Right cardiac atrium (tissue), 5 donors: ENCODE measurements at regions not wholly inside any gene's neighbourhood (a gene's known extent, or its start where the extent isn't known, plus 50 kb on each side); places are given as distances from the start of the nearest gene placed in this dataset.

Experiments used
- ATAC-seq, 2 donors: fragments of 200-7000 bp; cut with Tn5 transposase; one replicate each; pipeline versions ENCODE4 v1.8.0 to v1.9.1; 2020; ENCODE audit warnings: moderate library complexity in 2 of 2, mild to moderate bottlenecking in 1 of 2
- DNase-seq, 3 donors: peaks; one replicate each; pipeline ENCODE4 v3.0.0-alpha.2; 2020
- H3K27ac ChIP-seq: one replicate; pipeline ENCODE4 v1.5.1; 2013; ENCODE audit warnings: mild to moderate bottlenecking, low read length, control low read depth, moderate library complexity
- H3K27me3 ChIP-seq: one replicate; pipeline ENCODE4 v1.6.1; 2013; ENCODE audit not compliant: control insufficient read depth, insufficient read depth
- H3K4me1 ChIP-seq: one replicate; pipeline ENCODE4 v1.6.1; 2013; ENCODE audit warnings: low read length; ENCODE audit not compliant: control insufficient read depth, insufficient read depth
- H3K4me3 ChIP-seq: one replicate; pipeline ENCODE4 v1.5.1; 2013; ENCODE audit warnings: low read length, control low read depth
- H3K9me3 ChIP-seq: one replicate; pipeline ENCODE4 v1.6.1; 2013; ENCODE audit warnings: low read length; ENCODE audit not compliant: control insufficient read depth
- WGBS: extraction: QIAGEN DNeasy Blood & Tissue Kit; methylation state at CpG from one replicate; pipeline ENCODE4 v1.1.7; 2013; 5-methylcytosine and 5-hydroxymethylcytosine counted together
- intact Hi-C, 4 donors: fragments of 100-400 bp; cut with DNase I; formaldehyde crosslinking; loops; one replicate each; pipeline versions ENCODE4 v1.11.0 to v1.14.0; 2022 to 2023
- donor health status: healthy with polysubstance abuse.
- donor health status: DM: no; HTN: yes; CAD: no.
- donor health status: DM: no; HTN: no; CAD: no.
- donor health status: DM: no; HTN: yes; CAD: no; lungs with severe emphysema.
- donor health status: DM: yes; HTN: yes; CAD: no.

GRCh38 chr20:59462249-59462648 lies 142.1 kb upstream of the PHACTR3 start:
- DNase-seq (no peak), ATAC-seq (no peak)
- Histone ChIP-seq H3K27me3 (no peaks in the 10 kb centered on the region), H3K4me3 (no peak overlapping the region), H3K9me3 (no peaks in the 10 kb centered on the region), H3K27ac (no peak overlapping the region), H3K4me1 (no peaks in the 10 kb centered on the region)
- intact Hi-C loops: no loop called here
- 65% methylated on average over 10 of the region's 10 CpGs for WGBS

- intact Hi-C loops: no loop called here
- no peaks in the 10 kb centered on the region for H3K27me3 ChIP-seq
- H3K4me1 ChIP-seq: no peaks in the 10 kb centered on the region
- 66% methylated on average over 2 of the region's 2 CpGs for WGBS
- no peak overlapping the region for H3K27ac ChIP-seq
- no peak overlapping the region for H3K4me3 ChIP-seq
- ATAC-seq (no peak), DNase-seq (no peak)
- no peaks in the 10 kb centered on the region for H3K9me3 ChIP-seq
These were observed 140.8 kb upstream of the PHACTR3 start for GRCh38 chr20:59463541-59463940.

GRCh38 chr20:59466107-59466815 lies 138.1 kb upstream of the PHACTR3 start:
- H3K27ac ChIP-seq: no peak overlapping the region
- H3K4me3 ChIP-seq: no peak overlapping the region
- DNase-seq (no peak), ATAC-seq (no peak)
- H3K9me3 ChIP-seq: no peaks in the 10 kb centered on the region
- H3K4me1 ChIP-seq: no peaks in the 10 kb centered on the region
- no peaks in the 10 kb centered on the region for H3K27me3 ChIP-seq
- intact Hi-C loops: no loop called here
- WGBS: 89% methylated on average over 16 of the region's 16 CpGs

- H3K4me1 ChIP-seq: no peaks in the 10 kb centered on the region
- no peak for DNase-seq
- ATAC-seq: no peak
- no peaks in the 10 kb centered on the region for H3K9me3 ChIP-seq
- intact Hi-C loops: no loop called here
- H3K27me3 ChIP-seq: no peaks in the 10 kb centered on the region
- WGBS: 80% methylated on average over 5 of the region's 5 CpGs
- H3K4me3 ChIP-seq: no peak overlapping the region
- H3K27ac ChIP-seq: no peak overlapping the region
These were observed 135.5 kb upstream of the PHACTR3 start for GRCh38 chr20:59468831-59469230.

GRCh38 chr20:59469267-59470252 lies 134.8 kb upstream of the PHACTR3 start:
- H3K27me3 ChIP-seq: no peaks in the 10 kb centered on the region
- H3K27ac ChIP-seq: no peak overlapping the region
- no peak overlapping the region for H3K4me3 ChIP-seq
- ATAC-seq: no peak
- WGBS: 76% methylated on average over 34 of the region's 34 CpGs
- no peaks in the 10 kb centered on the region for H3K9me3 ChIP-seq
- no peaks in the 10 kb centered on the region for H3K4me1 ChIP-seq
- intact Hi-C loops: no loop called here
- no peak for DNase-seq

- Histone ChIP-seq H3K4me1 (no peaks in the 10 kb centered on the region), H3K9me3 (no peaks in the 10 kb centered on the region), H3K27me3 (no peaks in the 10 kb centered on the region), H3K27ac (no peak overlapping the region), H3K4me3 (no peak overlapping the region)
- intact Hi-C loops: no loop called here
- ATAC-seq: no peak
- WGBS: 94% methylated on average over 20 of the region's 20 CpGs
- no peak for DNase-seq
These were observed 133.8 kb upstream of the PHACTR3 start for GRCh38 chr20:59470521-59470920.

- DNase-seq: no peak
- no peak overlapping the region for H3K4me3 ChIP-seq
These were observed 132.5 kb upstream of the PHACTR3 start for GRCh38 chr20:59471653-59472421.

GRCh38 chr20:59473742-59474141 lies 130.6 kb upstream of the PHACTR3 start:
- intact Hi-C loops: no loop called here
- WGBS: 69% methylated on average over 2 of the region's 2 CpGs
- Histone ChIP-seq H3K4me3 (no peak overlapping the region), H3K27me3 (no peaks in the 10 kb centered on the region), H3K4me1 (no peaks in the 10 kb centered on the region), H3K9me3 (no peaks in the 10 kb centered on the region), H3K27ac (no peak overlapping the region)
- DNase-seq: no peak
- no peak for ATAC-seq

More at GRCh38 chr20:59471653-59472421, 132.5 kb upstream of the PHACTR3 start:
- no peaks in the 10 kb centered on the region for H3K27me3 ChIP-seq
- H3K4me1 ChIP-seq: no peaks in the 10 kb centered on the region
- ATAC-seq: no peak
- H3K9me3 ChIP-seq: no peaks in the 10 kb centered on the region
- intact Hi-C loops: no loop called here
- H3K27ac ChIP-seq: no peak overlapping the region
- WGBS: 64% methylated on average over 12 of the region's 12 CpGs

- Histone ChIP-seq H3K4me1 (no peaks in the 10 kb centered on the region), H3K4me3 (no peak overlapping the region), H3K9me3 (no peaks in the 10 kb centered on the region), H3K27me3 (no peaks in the 10 kb centered on the region), H3K27ac (no peak overlapping the region)
- DNase-seq (no peak), ATAC-seq (no peak)
- intact Hi-C loops: no loop called here
- 60% methylated on average over 10 of the region's 10 CpGs for WGBS
These were observed 123.3 kb upstream of the PHACTR3 start for GRCh38 chr20:59481067-59481466.

GRCh38 chr20:59481477-59482018 lies 122.8 kb upstream of the PHACTR3 start:
- intact Hi-C loops: no loop called here
- Histone ChIP-seq H3K27me3 (no peaks in the 10 kb centered on the region), H3K9me3 (no peaks in the 10 kb centered on the region)

More at GRCh38 chr20:59481477-59482018, 122.8 kb upstream of the PHACTR3 start:
- no peak overlapping the region for H3K4me3 ChIP-seq
- ATAC-seq (no peak), DNase-seq (no peak)
- 77% methylated on average over 10 of the region's 10 CpGs for WGBS
- no peak overlapping the region for H3K27ac ChIP-seq
- no peaks in the 10 kb centered on the region for H3K4me1 ChIP-seq
